GM18870 (cell line): ENCODE measurements at regions not wholly inside any gene's neighbourhood (a gene's known extent, or its start where the extent isn't known, plus 50 kb on each side); places are given as distances from the start of the nearest gene placed in this dataset.

Experiments used
- ATAC-seq: cut with Tn5 transposase; IDR thresholded peaks from one replicate; pipeline ENCODE4 v1.9.1; 2021; ENCODE audit warnings: moderate library complexity; ENCODE audit not compliant: unreplicated experiment

DNA sequence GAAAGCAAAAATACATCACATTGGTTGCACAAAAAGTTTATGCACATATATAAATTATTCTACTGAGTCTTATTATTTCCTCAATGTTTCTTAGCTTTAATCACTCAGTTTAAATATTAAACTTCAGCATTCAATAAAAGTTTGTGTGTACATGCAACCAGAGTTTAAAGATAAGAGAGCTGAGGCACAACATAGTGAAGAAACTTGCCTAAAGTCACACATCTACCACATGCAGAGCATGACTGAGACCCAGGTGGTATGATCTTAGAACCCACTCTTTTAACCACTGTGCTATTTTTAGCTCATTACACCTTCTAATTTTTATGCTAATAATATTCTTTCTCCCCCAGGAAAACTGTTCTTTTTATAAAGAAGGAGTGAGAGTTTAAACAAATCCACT, 96.1 kb upstream of the GOLIM4 start:
- ATAC-seq = no peak

DNA sequence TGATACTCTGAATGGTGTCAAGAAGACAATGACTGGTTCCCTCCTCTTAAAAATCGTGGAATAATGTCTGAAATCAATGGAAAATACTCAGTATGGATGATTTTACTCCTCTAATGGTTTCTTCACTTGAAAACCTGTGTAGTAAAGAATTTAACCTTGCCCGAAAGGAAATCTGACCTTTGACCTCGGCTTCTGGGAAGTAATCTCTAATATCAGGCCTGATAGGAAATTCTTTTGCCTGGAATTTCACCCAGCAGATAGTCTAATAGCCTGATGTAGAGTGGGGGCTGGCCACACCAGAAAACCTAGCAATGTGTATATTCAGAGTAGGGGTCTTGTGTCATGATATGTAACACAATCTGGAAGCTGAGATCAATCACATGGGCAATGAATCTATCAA, 91.5 kb upstream of the GOLIM4 start:
- no peak for ATAC-seq

DNA sequence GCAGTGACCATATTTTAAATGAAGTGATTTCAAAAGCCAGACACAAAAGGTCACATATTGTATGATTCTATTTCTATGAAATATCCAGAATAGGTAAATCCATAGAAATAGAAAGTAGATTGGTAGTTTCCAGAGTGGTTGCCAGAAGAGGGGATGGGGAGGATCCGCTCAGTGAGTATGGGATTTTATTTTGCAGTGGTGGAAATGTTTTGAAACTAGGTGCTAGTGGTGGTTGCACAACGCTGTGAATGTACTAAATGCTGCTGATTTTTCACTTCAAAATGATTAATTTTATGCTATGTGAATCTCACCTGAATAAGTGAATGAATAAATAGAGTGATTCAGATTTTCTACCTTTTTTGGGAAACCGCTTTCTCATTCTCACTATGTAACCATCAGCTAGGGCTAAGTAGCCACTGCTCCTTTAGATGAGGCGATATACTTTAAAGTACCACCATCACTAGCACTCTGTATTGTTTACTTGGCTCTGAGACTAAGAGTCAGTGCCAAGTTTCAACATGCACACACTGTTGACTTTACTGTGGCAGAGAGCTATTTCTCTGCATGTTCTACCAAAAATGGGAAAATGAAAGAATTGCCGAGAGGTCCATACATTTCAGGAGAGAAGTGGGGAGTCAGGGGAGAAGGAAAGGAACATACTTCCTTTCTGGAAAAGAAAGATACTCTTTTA, 90.7 kb upstream of the GOLIM4 start:
- no peak for ATAC-seq

DNA sequence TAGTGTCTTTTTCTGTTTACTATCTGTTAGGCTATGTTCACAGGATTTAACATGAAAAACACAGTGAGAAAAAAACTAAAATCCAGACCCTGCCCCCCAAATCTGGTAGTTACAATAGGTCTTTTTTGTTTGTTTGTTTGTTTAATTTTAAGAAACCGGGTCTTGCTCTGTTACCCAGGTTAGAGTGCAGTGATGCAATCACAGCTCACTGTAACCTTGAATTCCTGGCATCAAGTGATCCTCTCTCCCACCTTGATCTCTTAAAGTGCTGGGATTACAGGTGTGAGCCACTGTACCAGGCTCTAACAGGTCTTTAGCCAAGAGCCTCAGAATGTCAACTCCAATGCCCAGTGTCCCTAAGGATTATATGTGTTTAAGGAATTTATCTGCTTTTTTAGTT, 88.0 kb upstream of the GOLIM4 start:
- ATAC-seq = no peak

DNA sequence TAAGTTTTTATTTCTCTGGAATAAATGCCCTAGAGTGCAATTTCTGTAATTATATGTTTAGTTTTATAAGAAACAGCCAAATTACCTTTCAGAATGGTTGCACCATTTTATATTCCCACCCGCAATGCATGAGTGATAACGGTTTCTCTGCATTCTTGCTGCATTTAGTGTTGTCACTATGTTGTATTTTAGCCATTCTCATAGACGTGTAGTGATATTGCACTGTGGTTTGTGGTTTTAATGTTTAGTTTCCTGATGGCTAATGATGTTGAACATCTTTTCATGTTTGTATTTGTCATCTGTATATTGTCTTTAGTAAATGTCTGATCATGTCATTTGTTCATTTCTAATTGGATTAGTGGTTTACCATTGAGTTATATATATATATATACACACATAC, 73.0 kb upstream of the GOLIM4 start:
- ATAC-seq = no peak

DNA sequence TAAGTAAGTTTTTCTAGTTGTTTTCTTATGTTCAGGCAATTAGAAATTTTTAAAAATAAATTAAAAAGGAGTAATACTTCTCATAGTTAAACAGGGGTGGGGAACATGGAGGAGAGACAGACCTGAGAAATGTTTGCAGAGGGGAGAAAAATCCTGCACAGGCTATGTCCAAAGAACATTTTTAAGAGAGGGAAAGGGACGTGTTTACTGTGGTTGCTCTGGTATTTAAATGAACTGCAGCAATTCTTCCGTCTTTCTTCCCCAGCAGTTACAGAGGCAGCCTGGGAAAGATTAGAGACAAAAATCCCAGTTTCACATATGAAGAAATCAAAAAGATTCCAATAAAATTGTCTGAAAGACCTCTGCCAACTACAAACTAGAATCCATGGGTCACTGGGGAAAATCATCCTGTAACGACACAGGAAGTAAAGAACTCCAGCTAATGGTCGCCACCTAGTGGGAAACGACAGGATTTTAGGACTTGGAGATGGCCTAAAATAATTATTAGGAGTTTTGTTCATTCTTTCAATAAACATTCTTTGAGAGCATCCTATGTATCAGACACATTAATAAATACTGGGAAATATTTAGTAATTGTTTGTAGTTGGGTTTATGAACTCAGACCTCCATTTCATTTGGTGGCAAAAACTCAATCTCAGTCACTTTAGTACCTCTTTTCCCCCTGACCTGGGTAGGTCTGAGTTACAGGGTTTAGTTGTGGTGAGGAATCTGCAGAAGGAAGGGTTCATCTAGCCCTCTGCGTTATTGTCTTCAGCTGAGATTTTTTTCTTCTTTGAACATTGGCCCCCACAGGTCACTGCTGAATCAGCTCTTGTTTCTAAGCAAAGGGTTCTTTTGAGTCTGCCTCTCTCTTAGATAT, 69.9 kb upstream of the GOLIM4 start:
- peak; percentile 77 for ATAC-seq

DNA sequence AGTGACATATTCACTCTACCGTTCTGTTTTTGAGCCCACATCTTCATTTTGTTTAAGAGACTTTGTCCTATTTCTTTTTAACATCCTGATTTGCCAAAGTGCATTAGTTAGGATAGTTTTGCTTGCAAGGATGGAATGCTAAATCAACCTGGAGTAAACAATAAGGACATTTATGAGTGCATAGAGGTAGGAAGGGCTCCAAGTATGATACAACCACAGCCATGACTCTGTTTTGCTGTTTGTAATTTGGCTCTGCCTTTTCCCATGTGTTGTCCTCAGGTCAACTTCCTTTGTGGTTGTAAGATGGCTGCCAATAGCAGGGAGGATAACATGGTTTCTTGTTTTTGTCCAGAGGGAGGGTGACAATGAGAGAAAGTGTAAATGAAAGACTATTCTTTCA, 66.4 kb upstream of the GOLIM4 start:
- ATAC-seq = no peak

DNA sequence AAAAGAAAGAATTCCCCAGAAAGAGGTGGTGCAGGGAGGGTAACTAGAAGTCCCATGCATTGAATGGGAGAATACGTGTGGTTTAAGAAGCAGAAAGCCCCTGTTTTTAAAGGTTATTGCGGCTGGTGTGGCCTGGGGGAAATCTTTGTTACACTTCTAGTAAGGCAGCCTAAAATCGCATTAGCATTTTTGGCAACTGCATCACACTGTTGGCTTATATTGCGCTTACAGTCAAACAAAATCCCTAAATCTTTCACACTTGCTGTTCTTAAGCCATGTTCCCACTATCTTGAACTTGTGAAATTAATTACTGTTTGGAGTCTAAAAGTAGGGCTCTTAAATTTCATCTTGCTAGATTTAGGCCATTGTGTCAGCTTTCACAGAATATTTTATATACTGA, 66.0 kb upstream of the GOLIM4 start:
- ATAC-seq = no peak

DNA sequence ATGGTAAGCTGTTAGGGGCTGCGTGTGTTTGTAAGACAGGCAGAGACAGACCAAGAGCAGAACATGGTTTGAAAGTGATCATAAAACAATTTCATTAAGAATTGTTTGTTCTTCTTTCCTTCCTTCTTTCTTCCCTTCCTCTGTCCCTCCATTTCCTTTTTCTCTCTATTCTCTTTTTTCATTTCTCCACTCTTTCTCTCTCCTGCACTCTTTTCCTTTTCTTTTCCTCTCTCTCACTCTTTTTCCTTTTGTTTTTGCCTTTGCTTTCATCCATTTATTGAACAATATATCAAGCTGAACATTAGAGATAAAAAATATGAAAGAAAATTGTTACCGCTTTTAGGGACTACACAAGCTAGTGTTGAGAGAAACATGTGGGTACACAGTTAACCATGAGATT, 62.2 kb upstream of the GOLIM4 start:
- no peak for ATAC-seq

DNA sequence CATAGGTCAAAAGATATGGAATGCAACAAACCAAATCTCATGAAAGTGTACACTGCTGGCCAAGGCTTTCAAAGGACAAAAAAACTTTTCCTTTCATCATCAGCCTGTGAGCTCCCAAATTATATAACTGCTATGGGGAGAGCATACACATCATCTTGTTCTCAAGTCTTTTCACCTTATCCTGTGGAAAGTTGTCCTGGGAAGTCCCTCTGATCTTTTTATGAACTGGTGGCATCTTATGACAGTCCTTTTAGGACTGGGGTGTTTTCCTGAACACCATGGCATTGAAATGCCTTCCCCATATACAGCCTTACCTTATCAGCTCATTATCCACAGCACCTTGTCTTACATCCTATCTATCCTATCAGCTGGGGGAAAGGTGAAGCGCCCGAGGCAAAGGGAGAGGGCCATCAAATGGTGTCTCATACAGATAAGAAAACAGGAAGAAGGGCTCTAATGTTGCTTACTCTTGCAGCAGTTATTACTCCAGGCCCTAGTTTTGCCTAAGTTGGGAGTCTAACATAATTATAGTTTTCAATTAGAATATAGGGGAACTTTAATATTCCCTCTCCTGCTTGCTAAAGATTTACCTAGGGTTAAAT, 61.5 kb upstream of the GOLIM4 start:
- ATAC-seq = no peak

DNA sequence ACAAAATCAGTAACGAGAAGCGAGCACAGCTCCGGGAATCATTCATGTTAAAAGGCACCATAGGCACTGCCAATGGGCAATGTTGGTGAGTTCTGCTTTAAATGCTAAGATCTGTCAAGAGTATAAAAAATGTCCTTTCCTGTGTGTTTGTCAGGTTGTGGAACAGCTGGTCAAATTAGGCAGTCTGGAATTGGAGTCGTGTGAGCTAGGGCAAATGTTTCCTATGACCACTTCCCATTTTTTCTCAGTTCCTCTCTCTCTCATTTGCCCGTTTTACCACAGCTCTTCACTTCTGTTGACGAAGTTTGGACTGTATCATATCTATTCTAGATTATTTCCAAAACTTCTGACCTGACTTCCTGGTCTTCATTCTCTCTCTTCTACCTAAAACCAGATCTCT, 60.8 kb upstream of the GOLIM4 start:
- no peak for ATAC-seq

DNA sequence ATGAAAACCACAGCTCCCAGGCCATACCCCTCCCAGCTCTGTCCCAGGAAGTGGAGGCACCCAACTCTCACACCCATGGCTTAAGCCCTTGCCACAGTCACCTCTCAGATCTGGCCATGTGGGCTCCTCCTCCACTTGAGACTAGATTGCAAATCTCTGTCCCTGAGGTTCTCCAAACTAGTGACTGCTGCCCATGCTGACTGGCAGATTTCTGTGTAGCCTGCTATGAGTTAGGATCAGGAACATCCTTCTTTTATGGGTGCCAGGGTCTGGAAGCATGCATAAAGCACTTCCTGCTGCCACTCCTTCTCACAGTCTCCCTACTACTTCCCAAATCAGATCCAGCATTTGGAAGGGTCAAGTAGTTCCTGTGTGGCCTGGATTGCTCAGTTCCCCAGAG, 59.6 kb upstream of the GOLIM4 start:
- ATAC-seq = no peak

DNA sequence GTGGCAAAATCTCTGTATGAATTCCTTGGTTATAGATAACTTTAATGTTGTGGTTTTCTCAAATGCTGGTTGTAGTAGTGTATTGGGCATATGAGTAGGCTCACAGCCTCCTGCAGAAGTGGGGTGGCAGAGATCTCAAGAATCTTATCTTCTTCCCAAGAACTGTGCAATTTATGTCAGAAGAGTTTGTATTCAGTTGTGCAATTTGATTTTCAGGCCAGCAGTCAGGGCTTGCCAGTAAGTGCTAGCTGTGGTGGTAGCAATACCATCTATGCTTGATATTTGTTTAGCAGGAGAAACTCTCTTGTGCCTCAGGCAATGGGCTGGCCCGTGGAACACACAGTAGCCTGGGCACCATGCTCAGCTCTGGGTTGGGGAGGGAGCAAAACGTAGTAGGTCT, 58.4 kb upstream of the GOLIM4 start:
- no peak for ATAC-seq

DNA sequence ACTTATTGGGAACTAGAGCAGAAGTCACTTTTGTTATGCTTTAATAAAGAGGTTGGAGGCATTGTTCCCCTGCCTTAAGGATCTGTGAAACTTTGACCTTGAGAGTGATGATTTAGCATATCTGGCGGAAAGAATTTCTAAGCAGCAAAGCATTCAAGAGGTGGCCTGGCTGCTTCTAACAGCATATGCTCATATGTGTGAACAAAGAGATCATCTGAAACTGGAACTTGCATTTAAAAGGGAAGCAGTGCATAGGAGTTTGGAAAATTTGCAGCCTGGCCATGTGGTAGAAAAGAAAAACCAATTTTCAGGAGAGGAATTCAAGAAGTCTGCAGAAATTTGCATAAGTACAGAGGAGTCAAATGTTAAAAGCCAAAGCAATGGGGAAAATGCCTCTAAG, 56.4 kb upstream of the GOLIM4 start:
- ATAC-seq = no peak
